Activated CD4-positive, CD25-positive, alpha-beta regulatory T cell (primary cell): ENCODE measurements at regions not wholly inside any gene's neighbourhood (a gene's known extent, or its start where the extent isn't known, plus 50 kb on each side); places are given as distances from the start of the nearest gene placed in this dataset.
"Not testable (repeated sequence)": the region's sequence is repeated elsewhere in the genome, so short reads cannot be mapped to it uniquely, and the experiment has no call there.

ENCODE experiments used
- DNase-seq, 4 experiments: peaks; one replicate each; lab custom pipeline; 2025; lab: John Stamatoyannopoulos, UW

- no peak for DNase-seq
These were observed 143.5 kb upstream of the EGLN3 start for GRCh38 chr14:34094384-34094783.

GRCh38 chr14:34093883-34094282 lies 143.0 kb upstream of the EGLN3 start:
- DNase-seq = no peak

- DNase-seq = no peak
These were observed 139.6 kb upstream of the EGLN3 start for GRCh38 chr14:34090451-34090850.

DNA sequence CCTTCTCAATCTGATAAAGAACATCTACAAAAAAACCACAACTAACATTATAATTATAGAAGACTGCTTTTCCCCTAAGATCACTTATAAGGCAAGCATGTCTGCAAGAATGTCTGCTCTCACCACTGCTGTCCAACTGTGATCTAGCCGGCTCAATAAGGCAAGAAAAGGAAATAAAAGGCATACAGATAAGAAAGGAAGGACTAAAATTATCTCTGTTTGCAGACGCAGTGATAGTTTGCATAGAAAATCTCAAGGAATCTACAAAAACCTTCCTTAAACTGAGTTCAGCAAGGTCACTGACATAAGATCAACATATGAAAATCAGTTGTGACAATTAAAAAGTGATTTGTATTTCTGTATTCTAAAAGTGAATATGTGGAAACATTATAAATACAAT lies 138.0 kb upstream of the EGLN3 start:
- DNase-seq = no peak

DNA sequence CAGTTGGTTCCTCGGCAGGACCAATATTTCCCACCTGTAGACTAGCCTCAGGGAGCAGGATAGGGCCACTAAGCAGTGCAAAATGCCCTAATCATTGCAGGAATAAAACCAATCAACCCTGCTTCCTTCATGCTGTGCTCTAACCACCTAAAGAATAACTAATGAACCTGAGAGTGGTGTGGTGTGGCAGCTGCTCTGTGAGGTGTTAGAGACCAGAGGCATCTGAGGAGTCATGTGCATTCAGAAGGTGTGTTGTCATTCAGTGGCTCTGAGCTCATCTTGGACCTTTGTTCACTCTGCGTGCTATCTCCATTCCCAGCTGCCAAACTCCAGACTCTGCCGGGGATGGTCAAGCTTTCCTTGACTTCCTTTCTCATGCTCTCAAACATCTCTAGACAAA lies 136.7 kb upstream of the EGLN3 start:
- no peak for DNase-seq

DNA sequence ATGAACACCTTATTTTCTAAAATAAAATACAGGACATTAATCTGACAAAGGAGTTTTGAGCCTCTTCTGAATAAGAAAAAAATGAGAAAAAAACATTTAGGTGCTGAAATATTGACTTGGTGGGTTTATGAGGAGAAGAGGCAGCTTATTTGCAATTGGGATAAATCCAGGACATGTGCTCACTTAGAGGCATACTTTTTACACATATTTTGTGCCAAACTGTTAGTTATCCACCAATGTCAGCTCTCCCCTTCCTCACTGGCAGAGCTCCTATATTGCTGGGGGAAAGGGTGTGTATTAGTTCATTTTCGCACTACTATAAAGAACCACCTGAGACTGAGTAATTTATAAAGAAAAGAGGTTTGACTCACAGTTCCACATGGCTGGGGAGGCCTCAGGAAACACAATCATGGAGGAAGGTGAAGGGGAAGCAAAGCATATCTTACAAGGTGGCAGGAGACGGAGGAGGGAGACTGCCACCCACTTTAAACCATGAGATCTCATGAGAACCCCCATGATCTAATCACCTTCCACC lies 135.4 kb upstream of the EGLN3 start:
- DNase-seq = no peak

DNA sequence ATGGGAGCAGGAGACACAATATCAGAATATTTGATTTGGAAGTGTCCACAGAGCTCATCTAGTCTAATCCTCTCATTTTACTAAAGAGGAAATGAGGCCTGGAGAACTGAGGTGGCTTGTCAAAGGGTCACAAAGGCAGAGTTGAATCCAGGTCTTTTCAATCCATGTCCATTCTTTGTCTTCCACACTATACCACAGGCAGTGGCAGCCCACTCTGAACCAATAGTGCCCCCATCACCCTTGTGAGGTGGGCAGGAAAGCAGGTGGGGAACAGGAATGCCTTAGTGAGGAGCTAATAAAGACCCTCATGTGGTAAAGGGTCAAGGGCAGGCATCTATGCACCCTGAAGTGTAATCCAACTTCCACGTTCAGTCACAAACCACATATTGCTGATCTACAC lies 134.8 kb upstream of the EGLN3 start:
- DNase-seq = no peak

GRCh38 chr14:34081576-34082136 lies 130.8 kb upstream of the EGLN3 start:
- DNase-seq = no peak

DNA sequence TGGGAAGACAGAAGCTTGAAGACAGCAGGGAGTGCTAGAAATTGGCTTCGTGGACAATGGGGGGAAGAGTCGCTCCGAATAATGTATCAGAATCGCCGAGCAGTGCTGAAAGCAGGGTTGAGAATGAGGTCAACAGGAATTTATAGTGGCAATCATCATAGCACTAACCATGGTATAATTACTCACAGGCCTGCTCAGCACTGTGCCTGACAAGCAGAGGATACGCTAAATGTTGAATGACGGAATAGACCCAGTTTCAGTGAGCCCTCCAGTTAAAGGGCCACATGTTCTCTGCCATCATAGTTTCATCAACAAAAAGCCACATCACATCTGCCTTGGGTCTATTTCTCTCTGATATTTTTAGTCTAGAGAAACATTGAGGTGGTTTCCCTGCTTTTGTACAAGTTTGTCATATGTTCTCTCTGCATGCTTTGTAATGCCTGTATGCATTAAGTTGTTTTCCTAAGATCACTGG lies 130.3 kb upstream of the EGLN3 start:
- no peak for DNase-seq

DNA sequence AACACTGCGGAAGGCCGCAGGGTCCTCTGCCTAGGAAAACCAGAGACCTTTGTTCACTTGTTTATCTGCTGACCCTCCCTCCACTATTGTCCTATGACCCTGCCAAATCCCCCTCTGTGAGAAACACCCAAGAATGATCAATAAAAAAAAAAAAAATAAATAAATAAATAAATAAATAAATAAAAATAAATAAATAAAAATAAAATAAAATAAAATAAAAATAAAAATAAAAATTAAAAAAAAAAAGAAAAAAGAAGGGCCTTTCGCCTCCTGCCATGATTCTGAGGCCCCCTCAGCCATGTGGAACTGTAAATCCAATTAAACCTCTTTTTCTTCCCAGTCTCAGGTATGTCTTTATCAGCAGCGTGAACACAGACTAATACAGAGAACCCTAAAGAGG lies 128.8 kb upstream of the EGLN3 start:
- not testable (repeated sequence) for DNase-seq

GRCh38 chr14:34078117-34078743 lies 127.4 kb upstream of the EGLN3 start:
- no peak for DNase-seq

DNA sequence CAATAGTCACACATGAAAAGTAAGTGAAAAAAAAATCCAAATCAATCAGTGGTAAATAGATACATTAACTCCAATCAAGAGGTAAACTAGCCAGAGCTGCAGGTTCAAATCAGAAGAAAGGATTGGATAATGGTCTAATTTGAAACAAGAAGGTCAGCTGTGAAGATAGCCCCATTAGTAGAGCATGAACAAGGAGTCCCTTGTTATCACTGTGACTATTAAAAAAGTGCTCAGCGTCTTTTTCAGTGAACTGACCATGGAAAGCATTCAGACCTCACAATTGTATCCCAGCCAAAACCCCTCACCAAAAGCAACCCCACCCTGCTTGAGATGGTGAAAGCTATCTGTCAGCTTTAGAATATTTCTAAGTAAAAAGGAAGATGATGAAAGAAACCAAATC lies 125.0 kb upstream of the EGLN3 start:
- no peak for DNase-seq

GRCh38 chr14:34075042-34075744 lies 124.3 kb upstream of the EGLN3 start:
- no peak for DNase-seq

GRCh38 chr14:34072921-34073320 lies 122.0 kb upstream of the EGLN3 start:
- no peak for DNase-seq

- DNase-seq = no peak
These were observed 121.5 kb upstream of the EGLN3 start for GRCh38 chr14:34072401-34072800.

GRCh38 chr14:34070917-34071407 lies 120.1 kb upstream of the EGLN3 start:
- DNase-seq = no peak

GRCh38 chr14:34069854-34070582 lies 119.1 kb upstream of the EGLN3 start:
- DNase-seq = no peak

DNA sequence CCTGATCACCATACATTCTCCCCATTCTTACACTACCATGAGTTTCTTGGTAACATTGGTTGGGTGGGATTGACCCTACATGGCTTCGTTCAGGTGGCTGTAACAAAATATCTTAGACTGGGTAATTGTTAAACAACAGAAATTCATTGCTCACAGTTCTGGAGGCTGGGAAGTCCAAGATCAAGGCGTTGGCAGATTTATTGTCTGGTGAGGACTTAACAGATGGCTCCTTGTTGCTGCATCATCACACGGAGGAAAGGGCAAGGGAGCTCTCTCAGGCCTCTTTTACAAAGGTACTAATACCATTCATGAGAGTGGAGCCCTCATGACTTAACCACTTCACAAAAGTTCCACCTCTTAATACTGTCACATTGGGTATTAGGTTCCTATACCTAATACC lies 116.7 kb upstream of the EGLN3 start:
- DNase-seq = no peak

DNA sequence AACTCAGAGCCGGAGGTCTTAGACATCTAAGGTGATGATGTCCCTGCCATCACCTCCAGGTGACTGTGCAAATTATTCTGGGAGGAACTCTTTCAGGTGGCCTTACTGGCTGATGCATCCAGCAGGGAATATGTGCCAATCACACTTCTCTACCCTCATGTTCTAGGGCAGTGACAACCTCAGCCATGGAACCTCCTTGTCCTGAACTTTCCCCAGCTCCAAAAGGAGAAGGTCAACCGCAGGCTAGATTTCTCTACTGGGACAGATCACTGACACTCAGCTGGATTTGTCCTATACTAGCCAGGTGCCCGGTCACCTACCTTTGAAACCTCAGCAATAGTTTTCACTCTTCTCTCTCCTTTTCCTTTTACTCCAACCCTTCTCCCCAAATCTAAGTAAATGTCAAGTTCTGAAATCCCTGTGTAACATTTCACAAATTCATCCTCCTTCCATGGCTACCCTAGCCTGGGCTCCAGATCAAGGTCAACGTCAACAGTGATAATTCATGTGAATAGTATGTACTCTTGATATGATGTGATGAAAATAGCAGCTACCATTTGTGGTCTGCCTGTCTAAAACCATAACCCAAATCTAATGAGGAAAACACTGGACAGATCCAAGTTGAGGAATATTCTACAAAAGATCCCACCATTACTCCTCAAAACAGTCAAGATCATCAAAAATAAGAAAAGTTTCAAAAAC lies 115.0 kb upstream of the EGLN3 start:
- no peak for DNase-seq

DNA sequence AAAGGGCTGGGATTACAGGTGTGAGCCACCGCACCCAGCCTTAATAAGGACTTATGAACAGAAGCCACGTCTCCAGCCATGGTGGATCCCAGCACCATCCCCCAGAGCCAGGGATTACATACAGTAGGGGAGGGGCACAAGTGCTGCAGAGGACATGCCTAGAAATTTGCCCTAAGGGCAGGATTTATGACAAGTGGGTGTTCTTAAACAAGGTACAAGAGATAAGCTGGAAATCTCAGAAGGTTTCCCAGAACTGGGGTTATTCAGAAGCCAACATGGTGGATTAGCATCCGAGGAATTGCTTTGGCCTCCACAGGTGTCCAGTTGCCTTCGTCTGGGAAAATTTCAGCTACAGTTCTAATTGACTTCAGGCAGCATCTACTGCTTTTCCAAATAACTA lies 114.4 kb upstream of the EGLN3 start:
- DNase-seq = no peak

- DNase-seq = no peak
These were observed 113.5 kb upstream of the EGLN3 start for GRCh38 chr14:34064349-34064748.
